ENCODE measurements at regions not wholly inside any gene's neighbourhood (a gene's known extent, or its start where the extent isn't known, plus 50 kb on each side); places are given as distances from the start of the nearest gene placed in this dataset.

DNA sequence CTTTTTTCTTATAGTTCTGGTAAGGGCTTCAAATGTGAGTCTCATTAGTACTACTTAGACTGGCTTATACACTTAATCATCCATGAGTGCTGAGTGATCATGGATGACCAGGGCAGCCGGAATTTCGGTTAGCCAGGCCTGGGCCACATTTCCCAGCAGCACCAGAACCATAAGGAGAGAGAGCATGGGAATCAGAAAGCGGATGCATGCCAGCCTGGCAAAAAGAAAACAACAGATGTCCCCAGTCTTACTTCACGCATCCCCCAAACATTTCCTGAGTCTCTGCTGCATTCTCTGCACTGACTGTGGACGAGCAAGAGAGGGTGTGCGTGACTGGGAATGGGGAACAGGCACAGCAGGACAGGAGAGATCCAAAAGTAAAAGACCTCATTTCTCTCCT is 371.1 kb upstream of the ZNF608 start:
- DNase-seq = no peak
- H3K27ac Mint-ChIP-seq (ENCODE audit: unreplicated experiment) = no peak overlapping the region
- peaks cover 2% of the 10 kb centered on the region for H3K9me3 Mint-ChIP-seq (ENCODE audit: low read depth, unreplicated experiment)
- intact Hi-C loops (cut with micrococcal nuclease; ENCODE audit: unreplicated experiment) = no loop called here
- H3K36me3 Mint-ChIP-seq (ENCODE audit: insufficient read depth, unreplicated experiment) = no peaks in the 10 kb centered on the region
- CTCF ChIA-PET = no interaction called here
- BruUV-seq (replicated peaks) = no TSS peak
- TF ChIP-seq, protein P1, sequence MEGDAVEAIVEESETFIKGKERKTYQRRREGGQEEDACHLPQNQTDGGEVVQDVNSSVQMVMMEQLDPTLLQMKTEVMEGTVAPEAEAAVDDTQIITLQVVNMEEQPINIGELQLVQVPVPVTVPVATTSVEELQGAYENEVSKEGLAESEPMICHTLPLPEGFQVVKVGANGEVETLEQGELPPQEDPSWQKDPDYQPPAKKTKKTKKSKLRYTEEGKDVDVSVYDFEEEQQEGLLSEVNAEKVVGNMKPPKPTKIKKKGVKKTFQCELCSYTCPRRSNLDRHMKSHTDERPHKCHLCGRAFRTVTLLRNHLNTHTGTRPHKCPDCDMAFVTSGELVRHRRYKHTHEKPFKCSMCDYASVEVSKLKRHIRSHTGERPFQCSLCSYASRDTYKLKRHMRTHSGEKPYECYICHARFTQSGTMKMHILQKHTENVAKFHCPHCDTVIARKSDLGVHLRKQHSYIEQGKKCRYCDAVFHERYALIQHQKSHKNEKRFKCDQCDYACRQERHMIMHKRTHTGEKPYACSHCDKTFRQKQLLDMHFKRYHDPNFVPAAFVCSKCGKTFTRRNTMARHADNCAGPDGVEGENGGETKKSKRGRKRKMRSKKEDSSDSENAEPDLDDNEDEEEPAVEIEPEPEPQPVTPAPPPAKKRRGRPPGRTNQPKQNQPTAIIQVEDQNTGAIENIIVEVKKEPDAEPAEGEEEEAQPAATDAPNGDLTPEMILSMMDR (IDR thresholded peaks at IDR 0.05; ENCODE audit: unreplicated experiment) = no peak
- H3K4me3 Mint-ChIP-seq (ENCODE audit: low read depth, unreplicated experiment) = no peak overlapping the region
- no peaks in the 10 kb centered on the region for H3K27me3 Mint-ChIP-seq (ENCODE audit: unreplicated experiment)
- no peaks in the 10 kb centered on the region for H3K4me1 Mint-ChIP-seq (ENCODE audit: low read depth, unreplicated experiment)

DNA sequence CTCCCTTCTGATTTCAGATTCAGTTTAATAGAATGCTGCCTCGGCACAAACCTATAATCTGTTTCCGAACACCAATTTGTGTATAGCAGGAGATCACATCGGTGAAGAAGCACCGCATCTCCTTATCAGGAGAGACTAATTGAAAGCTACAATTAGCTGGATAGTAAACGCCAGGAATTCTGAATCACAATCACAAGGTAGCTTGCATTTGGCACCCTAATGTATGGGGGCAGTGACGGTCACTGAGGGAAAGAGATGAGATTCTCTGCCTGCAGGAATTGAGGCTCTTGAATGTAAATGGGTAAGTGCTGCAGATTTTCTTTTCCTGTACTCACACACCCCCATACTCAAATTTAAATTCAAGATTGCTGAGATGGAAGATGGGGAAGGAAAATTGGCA is 373.6 kb upstream of the ZNF608 start:
- H3K27ac Mint-ChIP-seq (ENCODE audit: unreplicated experiment) = no peak overlapping the region
- intact Hi-C loops (cut with micrococcal nuclease; ENCODE audit: unreplicated experiment) = no loop called here
- CTCF ChIA-PET = no interaction called here
- TF ChIP-seq, protein P1 (IDR thresholded peaks at IDR 0.05; ENCODE audit: unreplicated experiment) = no peak
- peaks cover 2% of the 10 kb centered on the region for H3K9me3 Mint-ChIP-seq (ENCODE audit: low read depth, unreplicated experiment)
- no peaks in the 10 kb centered on the region for H3K36me3 Mint-ChIP-seq (ENCODE audit: insufficient read depth, unreplicated experiment)
- BruUV-seq (replicated peaks) = no TSS peak
- H3K4me3 Mint-ChIP-seq (ENCODE audit: low read depth, unreplicated experiment) = no peak overlapping the region
- no peaks in the 10 kb centered on the region for H3K4me1 Mint-ChIP-seq (ENCODE audit: low read depth, unreplicated experiment)
- DNase-seq = no peak
- no peaks in the 10 kb centered on the region for H3K27me3 Mint-ChIP-seq (ENCODE audit: unreplicated experiment)

DNA sequence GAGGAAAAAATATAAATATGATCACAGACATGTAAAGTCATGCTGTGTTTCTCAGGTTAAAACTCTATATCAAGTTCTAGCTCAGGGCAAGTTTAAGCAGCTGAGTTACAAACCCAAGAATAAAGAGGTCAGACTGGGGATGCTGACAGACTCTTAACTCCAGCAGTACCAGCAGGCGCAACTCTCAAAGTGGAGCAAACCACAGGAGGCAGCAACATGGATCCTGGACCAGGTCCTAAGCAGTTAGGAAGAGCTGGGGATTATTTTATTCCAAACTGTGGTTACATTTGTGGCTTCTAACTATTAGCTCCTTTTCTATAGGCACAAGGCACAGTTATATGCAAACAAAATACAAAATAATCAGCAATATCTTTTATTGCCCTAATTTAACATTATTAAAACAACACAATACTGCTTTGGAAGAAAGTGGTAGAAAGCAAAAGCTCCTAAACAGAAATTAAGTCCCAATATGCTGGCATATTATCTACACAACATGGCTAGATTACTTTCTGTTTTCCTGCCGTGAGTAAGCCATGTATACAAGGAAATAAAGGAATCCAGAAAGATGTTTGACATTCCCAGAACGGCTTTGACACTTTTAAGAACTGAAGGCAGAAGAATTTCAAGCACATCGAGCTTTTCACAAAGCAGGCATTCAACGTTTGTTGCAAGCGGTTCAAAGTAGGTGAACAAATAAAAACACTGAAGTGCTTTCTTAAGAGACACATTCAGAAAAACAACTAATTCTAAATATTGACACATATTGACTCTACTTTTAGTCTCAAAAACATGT is 378.8 kb upstream of the ZNF608 start:
- H3K4me3 Mint-ChIP-seq (ENCODE audit: low read depth, unreplicated experiment) = no peak overlapping the region
- intact Hi-C loops (cut with micrococcal nuclease; ENCODE audit: unreplicated experiment) = loop anchor here (5.0 kb wide), 1 partner anchor 383 kb away; no protein-coding TSS in a partner anchor

DNA sequence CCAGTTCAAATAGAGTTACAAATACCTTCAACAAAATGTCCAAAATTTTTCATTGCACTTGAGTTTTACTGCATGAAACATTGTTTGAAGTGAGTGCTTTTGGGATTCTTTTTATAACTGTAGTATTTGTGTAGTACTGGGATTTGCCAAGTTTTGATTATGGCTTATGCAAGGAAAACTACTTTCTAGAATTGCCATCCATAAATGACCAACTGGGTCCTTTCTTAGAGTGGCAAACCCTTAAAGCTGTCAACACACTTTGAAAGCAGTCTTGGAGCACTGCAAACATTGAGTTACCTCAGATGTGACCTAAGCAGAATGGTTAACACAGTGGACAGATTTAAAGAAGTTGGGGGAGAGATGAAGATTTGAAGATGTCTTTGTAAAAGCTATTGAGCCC is 379.6 kb upstream of the ZNF608 start:
- peaks cover 3% of the 10 kb centered on the region for H3K9me3 Mint-ChIP-seq (ENCODE audit: low read depth, unreplicated experiment)
- TF ChIP-seq, protein P1 (IDR thresholded peaks at IDR 0.05; ENCODE audit: unreplicated experiment) = no peak
- peaks cover 6% of the 10 kb centered on the region for H3K36me3 Mint-ChIP-seq (ENCODE audit: insufficient read depth, unreplicated experiment)
- H3K4me3 Mint-ChIP-seq (ENCODE audit: low read depth, unreplicated experiment) = no peak overlapping the region
- CTCF ChIA-PET = interaction anchor here (0.7 kb wide), 1 partner anchor 1213 kb away, joined by 5 read pairs; no protein-coding TSS in a partner anchor
- H3K27me3 Mint-ChIP-seq (ENCODE audit: unreplicated experiment) = no peaks in the 10 kb centered on the region
- no TSS peak for BruUV-seq (replicated peaks)
- no peak for DNase-seq
- intact Hi-C loops (cut with micrococcal nuclease; ENCODE audit: unreplicated experiment) = loop anchor here (5.0 kb wide), 1 partner anchor 384 kb away; no protein-coding TSS in a partner anchor
- peaks cover 19% of the 10 kb centered on the region for H3K4me1 Mint-ChIP-seq (ENCODE audit: low read depth, unreplicated experiment)
- no peak overlapping the region for H3K27ac Mint-ChIP-seq (ENCODE audit: unreplicated experiment)

More for the DNA sequence above, 378.8 kb upstream of the ZNF608 start:
- TF ChIP-seq, protein P1 (IDR thresholded peaks at IDR 0.05; ENCODE audit: unreplicated experiment) = no peak
- Mint-ChIP-seq H3K9me3 (ENCODE audit: low read depth, unreplicated experiment) (peaks cover 3% of the 10 kb centered on the region), H3K27ac (ENCODE audit: unreplicated experiment) (no peak overlapping the region), H3K36me3 (ENCODE audit: insufficient read depth, unreplicated experiment) (peaks cover 6% of the 10 kb centered on the region), H3K27me3 (ENCODE audit: unreplicated experiment) (no peaks in the 10 kb centered on the region), H3K4me1 (ENCODE audit: low read depth, unreplicated experiment) (peaks cover 19% of the 10 kb centered on the region)
- CTCF ChIA-PET = interaction anchor here (0.8 kb wide), 1 partner anchor 377 kb away, joined by 4 read pairs; no protein-coding TSS in a partner anchor
- BruUV-seq (replicated peaks) = no TSS peak
- no peak for DNase-seq
